Peyer's patch (tissue), 4 donors: ENCODE measurements at regions not wholly inside any gene's neighbourhood (a gene's known extent, or its start where the extent isn't known, plus 50 kb on each side); places are given as distances from the start of the nearest gene placed in this dataset.
"Not testable (repeated sequence)": the region's sequence is repeated elsewhere in the genome, so short reads cannot be mapped to it uniquely, and the experiment has no call there.

Source experiments
- DNase-seq, 3 donors: peaks; one replicate each; pipeline ENCODE4 v3.0.0-alpha.2; 2017 to 2019
- H3K27ac ChIP-seq, 4 donors: fragments of 200-600 bp; sonication (generic); one replicate each; pipeline ENCODE4 v1.5.1; 2016 to 2019
- H3K27me3 ChIP-seq, 2 donors: fragments of 200-600 bp; sonication (generic); one replicate each; pipeline ENCODE4 v1.5.1; 2019
- H3K36me3 ChIP-seq, 3 donors: fragments of 200-600 bp; sonication (generic); one replicate each; pipeline ENCODE4 v1.5.1; 2016 to 2019
- H3K4me1 ChIP-seq, 4 donors: fragments of 200-600 bp; sonication (generic); one replicate each; pipeline ENCODE4 v1.5.1; 2016 to 2019
- H3K4me3 ChIP-seq, 4 donors: fragments of 200-600 bp; sonication (generic); 1 replicate in 3 of 4; 2 replicates in 1 of 4; pipeline ENCODE4 v1.5.1; 2016 to 2019; ENCODE audit warnings: mild to moderate bottlenecking in 1 of 4
- H3K9me3 ChIP-seq, 4 donors: fragments of 200-600 bp; sonication (generic); one replicate each; pipeline ENCODE4 v1.5.1; 2016 to 2019; ENCODE audit warnings: mild to moderate bottlenecking in 1 of 4
- POLR2A ChIP-seq, 2 donors: fragments of 450-650 bp; IDR thresholded peaks; one replicate each; pipeline ENCODE4 v1.5.1; 2017; ENCODE audit warnings: antibody characterized with exemption in 2 of 2, mild to moderate bottlenecking in 2 of 2, moderate library complexity in 2 of 2
- TF ChIP-seq, protein P1 (sequence below), 6 experiments: fragments of 450-650 bp in 4 of 6; fragments of 200-600 bp in 2 of 6; sonication (generic) in 1 of 6; IDR thresholded peaks; one replicate each; pipeline ENCODE4 v1.5.1; 2017 to 2019; ENCODE audit warnings: antibody characterized with exemption in 6 of 6, mild to moderate bottlenecking in 3 of 6, moderate library complexity in 1 of 6

DNA sequence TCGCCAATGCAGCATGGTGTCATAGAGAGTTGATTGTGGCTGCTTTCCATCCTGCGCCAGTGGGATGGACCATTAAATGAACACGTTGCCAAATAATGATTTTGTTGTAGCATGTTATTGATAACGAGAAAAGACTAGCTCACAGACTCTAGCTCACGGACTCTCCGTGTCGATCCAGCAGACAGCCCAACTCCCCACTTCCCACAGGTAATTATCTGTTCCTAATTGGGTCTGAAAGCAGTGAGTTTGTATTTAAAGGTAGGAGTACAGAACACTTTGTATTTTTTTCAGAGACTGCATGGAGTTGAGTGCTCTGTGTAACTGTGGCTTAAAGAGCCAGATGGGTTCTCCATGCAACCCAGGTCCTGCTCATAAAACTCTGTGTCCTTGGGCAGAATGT lies 1250.5 kb downstream of the TYW1 start:
- no peak overlapping the region for H3K4me3 ChIP-seq
- H3K27me3 ChIP-seq = no peaks in the 10 kb centered on the region
- no peaks in the 10 kb centered on the region for H3K36me3 ChIP-seq
- no peaks in the 10 kb centered on the region for H3K4me1 ChIP-seq
- H3K9me3 ChIP-seq = no peaks in the 10 kb centered on the region
- TF ChIP-seq, protein P1, sequence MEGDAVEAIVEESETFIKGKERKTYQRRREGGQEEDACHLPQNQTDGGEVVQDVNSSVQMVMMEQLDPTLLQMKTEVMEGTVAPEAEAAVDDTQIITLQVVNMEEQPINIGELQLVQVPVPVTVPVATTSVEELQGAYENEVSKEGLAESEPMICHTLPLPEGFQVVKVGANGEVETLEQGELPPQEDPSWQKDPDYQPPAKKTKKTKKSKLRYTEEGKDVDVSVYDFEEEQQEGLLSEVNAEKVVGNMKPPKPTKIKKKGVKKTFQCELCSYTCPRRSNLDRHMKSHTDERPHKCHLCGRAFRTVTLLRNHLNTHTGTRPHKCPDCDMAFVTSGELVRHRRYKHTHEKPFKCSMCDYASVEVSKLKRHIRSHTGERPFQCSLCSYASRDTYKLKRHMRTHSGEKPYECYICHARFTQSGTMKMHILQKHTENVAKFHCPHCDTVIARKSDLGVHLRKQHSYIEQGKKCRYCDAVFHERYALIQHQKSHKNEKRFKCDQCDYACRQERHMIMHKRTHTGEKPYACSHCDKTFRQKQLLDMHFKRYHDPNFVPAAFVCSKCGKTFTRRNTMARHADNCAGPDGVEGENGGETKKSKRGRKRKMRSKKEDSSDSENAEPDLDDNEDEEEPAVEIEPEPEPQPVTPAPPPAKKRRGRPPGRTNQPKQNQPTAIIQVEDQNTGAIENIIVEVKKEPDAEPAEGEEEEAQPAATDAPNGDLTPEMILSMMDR (IDR thresholded peaks at IDR 0.05) = no peak
- DNase-seq = no peak
- H3K27ac ChIP-seq = no peak overlapping the region

DNA sequence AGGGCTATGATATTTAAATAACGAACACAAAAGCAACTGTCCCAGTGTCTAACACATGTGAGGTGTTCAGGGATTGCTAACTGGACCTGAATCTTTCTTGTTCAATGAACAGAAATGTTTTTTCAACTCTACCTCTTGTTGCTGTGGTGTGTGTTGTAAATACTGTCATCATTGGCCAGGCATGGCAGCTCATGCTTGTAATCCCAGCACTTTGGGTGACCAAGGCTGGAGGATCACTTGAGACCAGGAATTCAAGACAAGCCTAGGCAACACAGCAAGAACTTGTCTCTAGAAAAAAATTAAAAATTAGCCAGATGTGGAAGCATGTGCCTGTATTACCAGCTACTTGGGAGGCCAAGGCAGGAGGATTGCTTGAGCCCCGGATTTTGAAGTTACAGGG lies 1250.9 kb downstream of the TYW1 start:
- no peak for DNase-seq
- H3K4me3 ChIP-seq = no peak overlapping the region
- H3K27ac ChIP-seq = no peak overlapping the region
- H3K4me1 ChIP-seq = no peaks in the 10 kb centered on the region
- no peaks in the 10 kb centered on the region for H3K27me3 ChIP-seq
- H3K9me3 ChIP-seq = no peaks in the 10 kb centered on the region
- TF ChIP-seq, protein P1 (IDR thresholded peaks at IDR 0.05) = no peak
- no peak for TF ChIP-seq POLR2A (IDR thresholded peaks at IDR 0.05)
- no peaks in the 10 kb centered on the region for H3K36me3 ChIP-seq

DNA sequence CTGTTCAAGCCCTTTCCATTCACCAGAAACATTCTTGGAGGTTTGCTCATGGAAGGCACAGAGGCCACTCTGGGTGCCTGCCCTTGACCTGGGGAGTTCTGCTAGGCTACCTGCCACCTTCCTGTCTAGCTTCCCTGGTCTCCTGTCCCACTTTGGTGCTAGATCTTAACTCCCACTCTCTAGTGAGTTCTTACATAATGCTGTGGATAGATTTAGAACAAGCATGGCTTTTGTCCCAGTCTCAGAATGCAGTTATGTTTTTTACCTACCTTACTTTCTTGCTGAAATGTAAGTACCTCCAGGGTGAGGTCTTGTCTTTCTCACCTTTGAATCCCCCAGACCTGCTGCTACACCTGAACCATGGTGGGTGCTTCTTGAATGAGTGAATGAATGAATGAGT lies 1252.3 kb downstream of the TYW1 start:
- Histone ChIP-seq H3K4me1 (no peaks in the 10 kb centered on the region), H3K9me3 (no peaks in the 10 kb centered on the region), H3K4me3 (no peak overlapping the region), H3K27ac (no peak overlapping the region), H3K36me3 (no peaks in the 10 kb centered on the region), H3K27me3 (no peaks in the 10 kb centered on the region)
- no peak for DNase-seq
- no peak for TF ChIP-seq POLR2A (IDR thresholded peaks at IDR 0.05)
- TF ChIP-seq, protein P1 (IDR thresholded peaks at IDR 0.05) = no peak

DNA sequence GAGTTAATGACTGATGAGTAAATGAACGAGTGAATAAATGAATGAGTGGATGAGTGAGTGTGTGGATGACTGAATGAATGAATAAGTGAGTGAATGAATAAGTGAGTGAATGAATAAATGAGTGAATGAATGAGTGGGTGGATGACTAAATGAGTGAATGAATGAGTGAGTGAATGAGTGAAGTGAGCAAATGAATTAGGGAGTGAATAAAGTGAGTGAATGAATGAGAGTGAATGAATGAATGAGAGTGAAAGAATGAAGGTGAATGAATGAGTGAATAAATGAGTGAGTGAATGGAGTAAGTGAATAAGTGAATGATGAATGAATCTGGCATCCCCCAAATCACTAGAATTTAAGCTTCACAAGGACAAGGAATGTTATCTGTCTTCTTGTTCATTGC lies 1253.0 kb downstream of the TYW1 start:
- TF ChIP-seq, protein P1 (IDR thresholded peaks at IDR 0.05) = no peak
- TF ChIP-seq POLR2A (IDR thresholded peaks at IDR 0.05) = no peak
- Histone ChIP-seq H3K27ac (no peak overlapping the region), H3K27me3 (no peaks in the 10 kb centered on the region), H3K4me1 (no peaks in the 10 kb centered on the region), H3K36me3 (no peaks in the 10 kb centered on the region), H3K4me3 (no peak overlapping the region), H3K9me3 (no peaks in the 10 kb centered on the region)
- DNase-seq = no peak

DNA sequence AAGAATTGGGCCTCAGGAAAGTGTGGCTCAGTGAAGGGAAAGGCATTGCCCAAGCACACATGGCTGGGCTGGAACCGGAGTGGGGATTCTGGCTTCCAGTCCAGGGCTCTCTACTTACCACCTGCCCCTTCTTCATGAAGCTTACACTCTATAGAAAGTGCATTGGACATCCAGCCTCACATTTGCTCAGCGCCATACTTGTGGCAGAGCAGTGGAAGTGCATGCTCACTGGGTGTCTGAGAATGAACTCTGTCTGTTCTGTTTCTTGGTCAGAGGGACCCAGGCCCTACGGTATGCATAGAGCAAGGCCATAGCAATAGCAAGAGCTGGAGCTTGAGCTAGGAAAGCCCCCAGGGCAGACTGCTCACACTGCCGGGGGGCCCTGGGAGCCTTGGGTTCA lies 1253.5 kb downstream of the TYW1 start:
- no peak for TF ChIP-seq POLR2A (IDR thresholded peaks at IDR 0.05)
- TF ChIP-seq, protein P1 (IDR thresholded peaks at IDR 0.05) = no peak
- H3K9me3 ChIP-seq = no peaks in the 10 kb centered on the region

DNA sequence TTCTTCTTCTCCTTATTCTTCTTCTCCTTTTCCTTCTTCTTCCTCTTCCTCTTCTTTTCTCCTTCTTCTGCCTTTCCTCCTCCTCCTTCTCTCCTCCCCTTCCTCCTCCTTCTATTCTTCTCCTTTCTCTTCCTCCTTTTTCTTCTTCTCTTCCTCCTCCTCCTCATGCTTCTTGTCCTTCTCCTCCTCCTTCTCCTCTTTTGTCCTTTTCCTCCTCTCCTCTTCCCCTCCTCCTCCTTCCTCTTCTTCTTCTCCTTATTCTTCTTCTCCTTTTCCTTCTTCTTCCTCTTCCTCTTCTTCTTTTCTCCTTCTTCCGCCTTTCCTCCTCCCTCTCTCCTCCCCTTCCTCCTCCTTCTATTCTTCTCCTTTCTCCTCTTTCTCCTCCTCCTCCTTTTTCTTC lies 1258.2 kb downstream of the TYW1 start:
- DNase-seq, H3K4me3 ChIP-seq, H3K36me3 ChIP-seq, H3K27ac ChIP-seq, H3K9me3 ChIP-seq, H3K27me3 ChIP-seq, H3K4me1 ChIP-seq: not testable (repeated sequence)

More for the DNA sequence above, 1253.5 kb downstream of the TYW1 start:
- H3K36me3 ChIP-seq = no peaks in the 10 kb centered on the region
- no peak overlapping the region for H3K27ac ChIP-seq
- H3K4me1 ChIP-seq = no peaks in the 10 kb centered on the region
- no peak overlapping the region for H3K4me3 ChIP-seq
- H3K27me3 ChIP-seq = no peaks in the 10 kb centered on the region
- DNase-seq = no peak
